WTC11 (cell line): ENCODE measurements at regions not wholly inside any gene's neighbourhood (a gene's known extent, or its start where the extent isn't known, plus 50 kb on each side); places are given as distances from the start of the nearest gene placed in this dataset.

ENCODE experiments used
- ATAC-seq: fragments of 200-7000 bp; cut with Tn5 transposase; 2 replicates; pipeline ENCODE4 v1.10.0; 2021; ENCODE audit warnings: mild to moderate bottlenecking, moderate library complexity
- CTCF ChIA-PET: fragments of 300-600 bp; sonication (Branson Sonifier 250); formaldehyde crosslinking; loops from one replicate; lab custom pipeline; 2021; ENCODE audit warnings: antibody characterized with exemption; lab: Charles Lee
- POLR2A ChIA-PET: fragments of 350-600 bp; sonication (Branson Sonifier 250); formaldehyde crosslinking; loops from one replicate; lab custom pipeline; 2021; ENCODE audit warnings: antibody characterized with exemption; lab: Charles Lee
- DNase-seq: peaks from one replicate; pipeline ENCODE4 v3.0.0; 2021; ENCODE audit warnings: low spot score
- H3K27ac Mint-ChIP-seq: 2 replicates; pipeline ENCODE4 v1.8.0; 2021; ENCODE audit warnings: mixed read lengths
- H3K27me3 Mint-ChIP-seq: 2 replicates; pipeline ENCODE4 v1.8.0; 2021; ENCODE audit warnings: low read depth, mild to moderate bottlenecking, moderate library complexity, mixed read lengths
- H3K36me3 Mint-ChIP-seq: 2 replicates; pipeline ENCODE4 v1.8.0; 2021; ENCODE audit warnings: mixed read lengths
- H3K4me1 Mint-ChIP-seq: 2 replicates; pipeline ENCODE4 v1.8.0; 2022; ENCODE audit warnings: mixed read lengths
- H3K4me3 Mint-ChIP-seq: 2 replicates; pipeline ENCODE4 v1.8.0; 2021; ENCODE audit warnings: mild to moderate bottlenecking, moderate library complexity, mixed read lengths
- H3K9me3 Mint-ChIP-seq: 2 replicates; pipeline ENCODE4 v1.8.0; 2021; ENCODE audit warnings: mixed read lengths
- ELF4 ChIP-seq: sonication (generic); formaldehyde crosslinking; IDR thresholded peaks from 2 replicates; pipeline ENCODE4 v1.8.1; 2022; ENCODE audit warnings: low read depth, mild to moderate bottlenecking, moderate library complexity, missing genetic modification reagents
- ESRRA ChIP-seq: sonication (generic); formaldehyde crosslinking; IDR thresholded peaks from 2 replicates; pipeline ENCODE4 v1.8.1; 2022; ENCODE audit warnings: mild to moderate bottlenecking, missing genetic modification reagents, borderline replicate concordance
- GRHL2 ChIP-seq: fragments of 250-450 bp; sonication (Bioruptor Pico); IDR thresholded peaks from 2 replicates; pipeline ENCODE4 v1.8.0; 2022; ENCODE audit warnings: mild to moderate bottlenecking, moderate library complexity; ENCODE audit not compliant: insufficient replicate concordance, severe bottlenecking
- IRF2 ChIP-seq: sonication (generic); formaldehyde crosslinking; IDR thresholded peaks from 2 replicates; pipeline ENCODE4 v1.8.0; 2022; ENCODE audit warnings: low read depth, missing genetic modification reagents, borderline replicate concordance
- JUN ChIP-seq: sonication (generic); formaldehyde crosslinking; IDR thresholded peaks from 2 replicates; pipeline ENCODE4 v1.8.0; 2023; ENCODE audit warnings: mild to moderate bottlenecking, missing genetic modification reagents
- MXD4 ChIP-seq: fragments of 250-450 bp; sonication (Bioruptor Pico); IDR thresholded peaks from 2 replicates; pipeline ENCODE4 v1.8.0; 2021; ENCODE audit warnings: mild to moderate bottlenecking, moderate library complexity, borderline replicate concordance
- NFE2L1 ChIP-seq: sonication (generic); formaldehyde crosslinking; IDR thresholded peaks from 2 replicates; pipeline ENCODE4 v1.8.1; 2023; ENCODE audit warnings: missing genetic modification reagents
- NR1H2 ChIP-seq: sonication (generic); formaldehyde crosslinking; IDR thresholded peaks from 2 replicates; pipeline ENCODE4 v1.9.0; 2021; ENCODE audit warnings: mild to moderate bottlenecking, moderate library complexity, missing genetic modification reagents
- NR3C1 ChIP-seq: sonication (generic); formaldehyde crosslinking; conservative IDR thresholded peaks from 2 replicates; pipeline ENCODE4 v1.8.1; 2023; ENCODE audit warnings: low read depth, mild to moderate bottlenecking, missing genetic modification reagents
- RELA ChIP-seq: sonication (generic); formaldehyde crosslinking; IDR thresholded peaks from 2 replicates; pipeline ENCODE4 v1.8.1; 2022; ENCODE audit warnings: missing genetic modification reagents, mild to moderate bottlenecking, borderline replicate concordance
- SOX15 ChIP-seq: fragments of 250-450 bp; sonication (Bioruptor Pico); IDR thresholded peaks from 2 replicates; pipeline ENCODE4 v1.9.0; 2021; ENCODE audit warnings: mild to moderate bottlenecking
- TCF7 ChIP-seq: sonication (generic); formaldehyde crosslinking; IDR thresholded peaks from 2 replicates; pipeline ENCODE4 v1.8.0; 2022; ENCODE audit warnings: mild to moderate bottlenecking, low read depth, missing genetic modification reagents, moderate library complexity
- ZNF232 ChIP-seq: sonication (generic); formaldehyde crosslinking; IDR thresholded peaks from 2 replicates; pipeline ENCODE4 v1.8.0; 2022; ENCODE audit warnings: mild to moderate bottlenecking, missing genetic modification reagents
- TF ChIP-seq, protein P1 (sequence below): sonication (generic); formaldehyde crosslinking; IDR thresholded peaks from 2 replicates; pipeline ENCODE4 v1.8.0; 2022; ENCODE audit warnings: mild to moderate bottlenecking, missing genetic modification reagents
- TF ChIP-seq, protein P2 (sequence below): sonication (generic); formaldehyde crosslinking; IDR thresholded peaks from 2 replicates; pipeline ENCODE4 v1.8.0; 2022; ENCODE audit warnings: mild to moderate bottlenecking, missing genetic modification reagents
- TF ChIP-seq, protein P3 (sequence below): fragments of 250-450 bp; sonication (Bioruptor Pico); IDR thresholded peaks from 2 replicates; pipeline ENCODE4 v1.9.0; 2021; ENCODE audit warnings: mild to moderate bottlenecking
- TF ChIP-seq, protein P4 (sequence below): sonication (generic); formaldehyde crosslinking; IDR thresholded peaks from 2 replicates; pipeline ENCODE4 v1.8.1; 2022; ENCODE audit warnings: mild to moderate bottlenecking, moderate library complexity, missing genetic modification reagents
- TF ChIP-seq, protein P5 (sequence below): sonication (generic); formaldehyde crosslinking; IDR thresholded peaks from 2 replicates; pipeline ENCODE4 v1.8.1; 2023; ENCODE audit warnings: mild to moderate bottlenecking, moderate library complexity, missing genetic modification reagents
- TF ChIP-seq, protein P6 (sequence below): fragments of 250-450 bp; sonication (Bioruptor Pico); IDR thresholded peaks from 2 replicates; pipeline ENCODE4 v1.9.0; 2021; ENCODE audit warnings: mild to moderate bottlenecking, borderline replicate concordance
- TF ChIP-seq, protein P7 (sequence below): sonication (generic); formaldehyde crosslinking; IDR thresholded peaks from 2 replicates; pipeline ENCODE4 v1.8.0; 2022; ENCODE audit warnings: mild to moderate bottlenecking, missing genetic modification reagents
- TF ChIP-seq, protein P8 (sequence below): sonication (generic); formaldehyde crosslinking; IDR thresholded peaks from 2 replicates; pipeline ENCODE4 v1.8.0; 2023; ENCODE audit warnings: missing genetic modification reagents, mild to moderate bottlenecking, borderline replicate concordance

DNA sequence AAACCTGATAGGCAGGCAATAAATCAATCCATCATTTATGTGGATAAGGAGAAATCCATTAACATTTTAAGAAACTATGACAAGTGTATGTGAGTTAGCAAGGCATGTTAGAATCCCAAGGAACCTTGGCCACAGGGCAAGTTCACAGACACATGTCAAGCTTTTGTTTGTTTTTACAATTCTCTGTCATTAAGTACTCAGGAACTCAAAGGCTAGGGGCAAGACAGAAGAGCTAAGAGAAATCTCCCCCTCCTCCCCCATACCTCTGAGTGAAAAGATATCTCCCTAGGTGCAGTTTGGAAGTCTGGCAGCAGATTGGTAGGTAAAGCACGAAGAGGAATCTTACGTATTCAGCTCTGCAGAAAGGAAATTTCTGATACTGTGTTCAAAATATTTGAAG is 348.1 kb downstream of the IRS1 start (continued):
- TF ChIP-seq, protein P1, sequence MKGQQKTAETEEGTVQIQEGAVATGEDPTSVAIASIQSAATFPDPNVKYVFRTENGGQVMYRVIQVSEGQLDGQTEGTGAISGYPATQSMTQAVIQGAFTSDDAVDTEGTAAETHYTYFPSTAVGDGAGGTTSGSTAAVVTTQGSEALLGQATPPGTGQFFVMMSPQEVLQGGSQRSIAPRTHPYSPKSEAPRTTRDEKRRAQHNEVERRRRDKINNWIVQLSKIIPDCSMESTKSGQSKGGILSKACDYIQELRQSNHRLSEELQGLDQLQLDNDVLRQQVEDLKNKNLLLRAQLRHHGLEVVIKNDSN (CRISPR knock-in tag), result no peak
- TF ChIP-seq NFE2L1 (CRISPR knock-in tag) (no peak), RELA (CRISPR knock-in tag) (no peak), ELF4 (CRISPR knock-in tag) (no peak), GRHL2 (CRISPR knock-in tag) (no peak)
- TF ChIP-seq, protein P2, sequence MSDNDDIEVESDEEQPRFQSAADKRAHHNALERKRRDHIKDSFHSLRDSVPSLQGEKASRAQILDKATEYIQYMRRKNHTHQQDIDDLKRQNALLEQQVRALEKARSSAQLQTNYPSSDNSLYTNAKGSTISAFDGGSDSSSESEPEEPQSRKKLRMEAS (CRISPR knock-in tag), result no peak

DNA sequence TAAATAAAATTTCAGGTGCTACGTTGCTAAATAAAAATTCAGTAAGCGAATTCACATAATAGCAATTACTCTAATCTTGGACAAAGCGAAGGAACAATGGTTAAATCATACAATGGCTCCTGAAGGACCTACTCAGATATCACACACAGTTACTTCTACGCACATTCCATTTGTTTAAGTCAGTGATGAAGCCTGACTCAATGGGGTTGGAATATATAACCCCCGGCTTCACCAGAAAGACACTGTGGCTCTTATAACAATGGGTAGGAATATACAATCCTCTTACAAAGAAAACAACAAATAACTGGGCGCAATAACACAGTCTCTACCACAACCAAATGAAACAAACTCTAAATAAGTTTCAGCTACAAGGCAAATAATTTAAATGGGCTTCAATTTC is 349.5 kb downstream of the IRS1 start:
- DNase-seq (no peak), ATAC-seq (no peak)
- peaks cover 14% of the 10 kb centered on the region for H3K36me3 Mint-ChIP-seq
- CTCF ChIA-PET, result no interaction called here
- H3K27me3 Mint-ChIP-seq, result no peaks in the 10 kb centered on the region
- H3K4me3 Mint-ChIP-seq, result no peak overlapping the region
- H3K9me3 Mint-ChIP-seq, result peaks cover 22% of the 10 kb centered on the region
- TF ChIP-seq, protein P3, sequence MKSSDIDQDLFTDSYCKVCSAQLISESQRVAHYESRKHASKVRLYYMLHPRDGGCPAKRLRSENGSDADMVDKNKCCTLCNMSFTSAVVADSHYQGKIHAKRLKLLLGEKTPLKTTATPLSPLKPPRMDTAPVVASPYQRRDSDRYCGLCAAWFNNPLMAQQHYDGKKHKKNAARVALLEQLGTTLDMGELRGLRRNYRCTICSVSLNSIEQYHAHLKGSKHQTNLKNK (CRISPR knock-in tag), result no peak
- TF ChIP-seq, protein P4, sequence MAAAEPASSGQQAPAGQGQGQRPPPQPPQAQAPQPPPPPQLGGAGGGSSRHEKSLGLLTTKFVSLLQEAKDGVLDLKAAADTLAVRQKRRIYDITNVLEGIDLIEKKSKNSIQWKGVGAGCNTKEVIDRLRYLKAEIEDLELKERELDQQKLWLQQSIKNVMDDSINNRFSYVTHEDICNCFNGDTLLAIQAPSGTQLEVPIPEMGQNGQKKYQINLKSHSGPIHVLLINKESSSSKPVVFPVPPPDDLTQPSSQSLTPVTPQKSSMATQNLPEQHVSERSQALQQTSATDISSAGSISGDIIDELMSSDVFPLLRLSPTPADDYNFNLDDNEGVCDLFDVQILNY (CRISPR knock-in tag), result no peak
- TF ChIP-seq ZNF232 (CRISPR knock-in tag), result no peak
- no peak for TF ChIP-seq TCF7 (CRISPR knock-in tag)
- no peak for TF ChIP-seq SOX15 (CRISPR knock-in tag)
- no peak for TF ChIP-seq NR3C1 (CRISPR knock-in tag)
- TF ChIP-seq, protein P5, sequence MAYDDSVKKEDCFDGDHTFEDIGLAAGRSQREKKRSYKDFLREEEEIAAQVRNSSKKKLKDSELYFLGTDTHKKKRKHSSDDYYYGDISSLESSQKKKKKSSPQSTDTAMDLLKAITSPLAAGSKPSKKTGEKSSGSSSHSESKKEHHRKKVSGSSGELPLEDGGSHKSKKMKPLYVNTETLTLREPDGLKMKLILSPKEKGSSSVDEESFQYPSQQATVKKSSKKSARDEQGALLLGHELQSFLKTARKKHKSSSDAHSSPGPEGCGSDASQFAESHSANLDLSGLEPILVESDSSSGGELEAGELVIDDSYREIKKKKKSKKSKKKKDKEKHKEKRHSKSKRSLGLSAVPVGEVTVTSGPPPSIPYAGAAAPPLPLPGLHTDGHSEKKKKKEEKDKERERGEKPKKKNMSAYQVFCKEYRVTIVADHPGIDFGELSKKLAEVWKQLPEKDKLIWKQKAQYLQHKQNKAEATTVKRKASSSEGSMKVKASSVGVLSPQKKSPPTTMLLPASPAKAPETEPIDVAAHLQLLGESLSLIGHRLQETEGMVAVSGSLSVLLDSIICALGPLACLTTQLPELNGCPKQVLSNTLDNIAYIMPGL, result no peak
- TF ChIP-seq, protein P6, sequence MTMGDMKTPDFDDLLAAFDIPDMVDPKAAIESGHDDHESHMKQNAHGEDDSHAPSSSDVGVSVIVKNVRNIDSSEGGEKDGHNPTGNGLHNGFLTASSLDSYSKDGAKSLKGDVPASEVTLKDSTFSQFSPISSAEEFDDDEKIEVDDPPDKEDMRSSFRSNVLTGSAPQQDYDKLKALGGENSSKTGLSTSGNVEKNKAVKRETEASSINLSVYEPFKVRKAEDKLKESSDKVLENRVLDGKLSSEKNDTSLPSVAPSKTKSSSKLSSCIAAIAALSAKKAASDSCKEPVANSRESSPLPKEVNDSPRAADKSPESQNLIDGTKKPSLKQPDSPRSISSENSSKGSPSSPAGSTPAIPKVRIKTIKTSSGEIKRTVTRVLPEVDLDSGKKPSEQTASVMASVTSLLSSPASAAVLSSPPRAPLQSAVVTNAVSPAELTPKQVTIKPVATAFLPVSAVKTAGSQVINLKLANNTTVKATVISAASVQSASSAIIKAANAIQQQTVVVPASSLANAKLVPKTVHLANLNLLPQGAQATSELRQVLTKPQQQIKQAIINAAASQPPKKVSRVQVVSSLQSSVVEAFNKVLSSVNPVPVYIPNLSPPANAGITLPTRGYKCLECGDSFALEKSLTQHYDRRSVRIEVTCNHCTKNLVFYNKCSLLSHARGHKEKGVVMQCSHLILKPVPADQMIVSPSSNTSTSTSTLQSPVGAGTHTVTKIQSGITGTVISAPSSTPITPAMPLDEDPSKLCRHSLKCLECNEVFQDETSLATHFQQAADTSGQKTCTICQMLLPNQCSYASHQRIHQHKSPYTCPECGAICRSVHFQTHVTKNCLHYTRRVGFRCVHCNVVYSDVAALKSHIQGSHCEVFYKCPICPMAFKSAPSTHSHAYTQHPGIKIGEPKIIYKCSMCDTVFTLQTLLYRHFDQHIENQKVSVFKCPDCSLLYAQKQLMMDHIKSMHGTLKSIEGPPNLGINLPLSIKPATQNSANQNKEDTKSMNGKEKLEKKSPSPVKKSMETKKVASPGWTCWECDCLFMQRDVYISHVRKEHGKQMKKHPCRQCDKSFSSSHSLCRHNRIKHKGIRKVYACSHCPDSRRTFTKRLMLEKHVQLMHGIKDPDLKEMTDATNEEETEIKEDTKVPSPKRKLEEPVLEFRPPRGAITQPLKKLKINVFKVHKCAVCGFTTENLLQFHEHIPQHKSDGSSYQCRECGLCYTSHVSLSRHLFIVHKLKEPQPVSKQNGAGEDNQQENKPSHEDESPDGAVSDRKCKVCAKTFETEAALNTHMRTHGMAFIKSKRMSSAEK (CRISPR knock-in tag), result no peak
- no peak for TF ChIP-seq NR1H2
- TF ChIP-seq MXD4, result no peak
- no peak for TF ChIP-seq JUN (CRISPR knock-in tag)
- TF ChIP-seq, protein P7, sequence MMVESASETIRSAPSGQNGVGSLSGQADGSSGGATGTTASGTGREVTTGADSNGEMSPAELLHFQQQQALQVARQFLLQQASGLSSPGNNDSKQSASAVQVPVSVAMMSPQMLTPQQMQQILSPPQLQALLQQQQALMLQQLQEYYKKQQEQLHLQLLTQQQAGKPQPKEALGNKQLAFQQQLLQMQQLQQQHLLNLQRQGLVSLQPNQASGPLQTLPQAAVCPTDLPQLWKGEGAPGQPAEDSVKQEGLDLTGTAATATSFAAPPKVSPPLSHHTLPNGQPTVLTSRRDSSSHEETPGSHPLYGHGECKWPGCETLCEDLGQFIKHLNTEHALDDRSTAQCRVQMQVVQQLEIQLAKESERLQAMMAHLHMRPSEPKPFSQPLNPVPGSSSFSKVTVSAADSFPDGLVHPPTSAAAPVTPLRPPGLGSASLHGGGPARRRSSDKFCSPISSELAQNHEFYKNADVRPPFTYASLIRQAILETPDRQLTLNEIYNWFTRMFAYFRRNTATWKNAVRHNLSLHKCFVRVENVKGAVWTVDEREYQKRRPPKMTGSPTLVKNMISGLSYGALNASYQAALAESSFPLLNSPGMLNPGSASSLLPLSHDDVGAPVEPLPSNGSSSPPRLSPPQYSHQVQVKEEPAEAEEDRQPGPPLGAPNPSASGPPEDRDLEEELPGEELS, result no peak
- no peak for TF ChIP-seq IRF2 (CRISPR knock-in tag)
- TF ChIP-seq, protein P8, sequence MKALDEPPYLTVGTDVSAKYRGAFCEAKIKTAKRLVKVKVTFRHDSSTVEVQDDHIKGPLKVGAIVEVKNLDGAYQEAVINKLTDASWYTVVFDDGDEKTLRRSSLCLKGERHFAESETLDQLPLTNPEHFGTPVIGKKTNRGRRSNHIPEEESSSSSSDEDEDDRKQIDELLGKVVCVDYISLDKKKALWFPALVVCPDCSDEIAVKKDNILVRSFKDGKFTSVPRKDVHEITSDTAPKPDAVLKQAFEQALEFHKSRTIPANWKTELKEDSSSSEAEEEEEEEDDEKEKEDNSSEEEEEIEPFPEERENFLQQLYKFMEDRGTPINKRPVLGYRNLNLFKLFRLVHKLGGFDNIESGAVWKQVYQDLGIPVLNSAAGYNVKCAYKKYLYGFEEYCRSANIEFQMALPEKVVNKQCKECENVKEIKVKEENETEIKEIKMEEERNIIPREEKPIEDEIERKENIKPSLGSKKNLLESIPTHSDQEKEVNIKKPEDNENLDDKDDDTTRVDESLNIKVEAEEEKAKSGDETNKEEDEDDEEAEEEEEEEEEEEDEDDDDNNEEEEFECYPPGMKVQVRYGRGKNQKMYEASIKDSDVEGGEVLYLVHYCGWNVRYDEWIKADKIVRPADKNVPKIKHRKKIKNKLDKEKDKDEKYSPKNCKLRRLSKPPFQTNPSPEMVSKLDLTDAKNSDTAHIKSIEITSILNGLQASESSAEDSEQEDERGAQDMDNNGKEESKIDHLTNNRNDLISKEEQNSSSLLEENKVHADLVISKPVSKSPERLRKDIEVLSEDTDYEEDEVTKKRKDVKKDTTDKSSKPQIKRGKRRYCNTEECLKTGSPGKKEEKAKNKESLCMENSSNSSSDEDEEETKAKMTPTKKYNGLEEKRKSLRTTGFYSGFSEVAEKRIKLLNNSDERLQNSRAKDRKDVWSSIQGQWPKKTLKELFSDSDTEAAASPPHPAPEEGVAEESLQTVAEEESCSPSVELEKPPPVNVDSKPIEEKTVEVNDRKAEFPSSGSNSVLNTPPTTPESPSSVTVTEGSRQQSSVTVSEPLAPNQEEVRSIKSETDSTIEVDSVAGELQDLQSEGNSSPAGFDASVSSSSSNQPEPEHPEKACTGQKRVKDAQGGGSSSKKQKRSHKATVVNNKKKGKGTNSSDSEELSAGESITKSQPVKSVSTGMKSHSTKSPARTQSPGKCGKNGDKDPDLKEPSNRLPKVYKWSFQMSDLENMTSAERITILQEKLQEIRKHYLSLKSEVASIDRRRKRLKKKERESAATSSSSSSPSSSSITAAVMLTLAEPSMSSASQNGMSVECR (CRISPR knock-in tag), result no peak
- no peak for TF ChIP-seq ESRRA (CRISPR knock-in tag)
- peaks cover 4% of the 10 kb centered on the region for H3K4me1 Mint-ChIP-seq
- POLR2A ChIA-PET, result no interaction called here
- no peak overlapping the region for H3K27ac Mint-ChIP-seq
